Neuronal stem cell (in vitro differentiated cells): ENCODE measurements at regions not wholly inside any gene's neighbourhood (a gene's known extent, or its start where the extent isn't known, plus 50 kb on each side); places are given as distances from the start of the nearest gene placed in this dataset.

Experiments
- DNase-seq: peaks from one replicate; pipeline ENCODE4 v3.0.0-alpha.2; 2013; ENCODE audit warnings: low spot score
- H2AFZ ChIP-seq: one replicate; pipeline ENCODE4 v1.6.1; 2013; ENCODE audit warnings: mild to moderate bottlenecking, low read length, inconsistent platforms
- H2AK5ac ChIP-seq: 2 replicates; pipeline ENCODE4 v1.6.1; 2013; ENCODE audit warnings: low read depth, mild to moderate bottlenecking, inconsistent platforms, low read length, moderate library complexity, mixed read lengths
- H2BK120ac ChIP-seq: 2 replicates; pipeline ENCODE4 v1.6.1; 2013; ENCODE audit warnings: low read depth, mild to moderate bottlenecking, inconsistent platforms, low read length, moderate library complexity, mixed read lengths
- H2BK12ac ChIP-seq: one replicate; pipeline ENCODE4 v1.6.1; 2013; ENCODE audit warnings: low read length, inconsistent platforms
- H2BK15ac ChIP-seq: 2 replicates; pipeline ENCODE4 v1.6.1; 2013; ENCODE audit warnings: mild to moderate bottlenecking, low read length, inconsistent platforms, mixed read lengths
- H2BK5ac ChIP-seq: one replicate; pipeline ENCODE4 v1.6.1; 2013; ENCODE audit warnings: inconsistent platforms, mild to moderate bottlenecking, low read length, moderate library complexity
- H3K14ac ChIP-seq: one replicate; pipeline ENCODE4 v1.6.1; 2013; ENCODE audit warnings: low read length, inconsistent platforms
- H3K18ac ChIP-seq: 2 replicates; pipeline ENCODE4 v1.6.1; 2013; ENCODE audit warnings: low read length, inconsistent platforms
- H3K23ac ChIP-seq: 2 replicates; pipeline ENCODE4 v1.6.1; 2013; ENCODE audit warnings: low read depth, mild to moderate bottlenecking, mixed read lengths, low read length, inconsistent platforms; ENCODE audit not compliant: poor library complexity
- H3K27ac ChIP-seq: replicated peaks from 3 replicates; pipeline ENCODE4 v1.5.1; 2013; ENCODE audit warnings: low read length, inconsistent platforms
- H3K27me3 ChIP-seq, 3 experiments: 2 replicates each; pipeline ENCODE4 v1.6.1; 2013; ENCODE audit warnings: low read length in 3 of 3, mild to moderate bottlenecking in 2 of 3, inconsistent platforms in 1 of 3, low read depth in 1 of 3, mixed read lengths in 1 of 3, moderate library complexity in 1 of 3; ENCODE audit not compliant: control insufficient read depth in 3 of 3, insufficient read depth in 3 of 3
- H3K36me3 ChIP-seq, 2 donors: replicated peaks in 1 of 2; 2 replicates each; pipeline ENCODE4 v1.6.1; 2013; ENCODE audit warnings: low read length in 2 of 2; ENCODE audit not compliant: control insufficient read depth in 2 of 2, insufficient read depth in 2 of 2
- H3K4ac ChIP-seq: 2 replicates; pipeline ENCODE4 v1.6.1; 2013; ENCODE audit warnings: inconsistent platforms, mild to moderate bottlenecking, low read length, moderate library complexity
- H3K4me1 ChIP-seq, 2 donors: 1 replicate in 1 of 2; 2 replicates in 1 of 2; pipeline ENCODE4 v1.6.1; 2013; ENCODE audit warnings: low read length in 2 of 2, low read depth in 1 of 2; ENCODE audit not compliant: control insufficient read depth in 2 of 2, insufficient read depth in 1 of 2
- H3K4me2 ChIP-seq: one replicate; pipeline ENCODE4 v1.6.1; 2013; ENCODE audit warnings: mild to moderate bottlenecking, low read length, inconsistent platforms; ENCODE audit not compliant: insufficient read depth, poor library complexity, severe bottlenecking
- H3K4me3 ChIP-seq, 2 donors: 2 replicates each; pipeline ENCODE4 v1.5.1; 2013; ENCODE audit warnings: low read length in 2 of 2, mild to moderate bottlenecking in 2 of 2, inconsistent platforms in 1 of 2, moderate library complexity in 1 of 2
- H3K79me1 ChIP-seq: one replicate; pipeline ENCODE4 v1.6.1; 2013; ENCODE audit warnings: low read depth, mild to moderate bottlenecking, inconsistent platforms, low read length, moderate library complexity
- H3K9ac ChIP-seq: one replicate; pipeline ENCODE4 v1.6.1; 2013; ENCODE audit warnings: mild to moderate bottlenecking, low read depth, low read length, inconsistent platforms; ENCODE audit not compliant: poor library complexity
- H3K9me3 ChIP-seq, 2 donors: replicated peaks in 1 of 2; 2 replicates each; pipeline versions ENCODE3 to v1.6.1; 2013; ENCODE audit warnings: low read length in 2 of 2, mild to moderate bottlenecking in 2 of 2, inconsistent platforms in 1 of 2, low read depth in 1 of 2, mixed read lengths in 1 of 2, moderate library complexity in 1 of 2; ENCODE audit not compliant: control insufficient read depth in 2 of 2, insufficient read depth in 1 of 2
- H4K8ac ChIP-seq: one replicate; pipeline ENCODE4 v1.6.1; 2013; ENCODE audit warnings: low read depth, mild to moderate bottlenecking, inconsistent platforms, low read length, moderate library complexity
- H4K91ac ChIP-seq: one replicate; pipeline ENCODE4 v1.6.1; 2013; ENCODE audit warnings: low read length, low read depth, mild to moderate bottlenecking, inconsistent platforms; ENCODE audit not compliant: poor library complexity
- WGBS, 2 donors: extraction: QIAGEN DNeasy Blood & Tissue Kit; methylation state at CpG; one replicate each; pipeline ENCODE4 v1.1.7; 2013; ENCODE audit warnings: missing lambda C conversion rate in 2 of 2, mixed read lengths in 1 of 2; ENCODE audit not compliant: insufficient read length in 2 of 2, insufficient replicate concordance in 1 of 2; ENCODE audit errors: extremely low coverage in 2 of 2; 5-methylcytosine and 5-hydroxymethylcytosine counted together

- no peak overlapping the region for H2BK15ac ChIP-seq
- H4K8ac ChIP-seq: no peak overlapping the region
- H3K27ac ChIP-seq: no peak overlapping the region
- H3K4me1 ChIP-seq: no peaks in the 10 kb centered on the region
- no peak overlapping the region for H3K4ac ChIP-seq
- no peak overlapping the region for H2BK120ac ChIP-seq
- H3K27me3 ChIP-seq: peaks cover 0 to 4% (median 0%) of the 10 kb centered on the region in 3 experiments
- H4K91ac ChIP-seq: no peak overlapping the region
- no peak overlapping the region for H3K9ac ChIP-seq
- no peak overlapping the region for H2AK5ac ChIP-seq
- H3K36me3 ChIP-seq: no peaks in the 10 kb centered on the region
- peak overlapping the region; percentile 59 for H2AFZ ChIP-seq
- H3K18ac ChIP-seq: no peak overlapping the region
- no peak overlapping the region for H3K23ac ChIP-seq
- DNase-seq: no peak
- no peak overlapping the region for H3K4me2 ChIP-seq
- no CpG with 5 or more reads among the region's 3 CpGs for WGBS, 2 donors
- no peaks in the 10 kb centered on the region for H3K79me1 ChIP-seq
- H2BK12ac ChIP-seq: no peak overlapping the region
- H3K9me3 ChIP-seq: no peaks in the 10 kb centered on the region
- no peak overlapping the region for H3K14ac ChIP-seq
- H2BK5ac ChIP-seq: no peak overlapping the region
- H3K4me3 ChIP-seq: no peak overlapping the region
Measured at GRCh38 chr4:176005766-176006165, 59.9 kb upstream of the WDR17 start.

DNA sequence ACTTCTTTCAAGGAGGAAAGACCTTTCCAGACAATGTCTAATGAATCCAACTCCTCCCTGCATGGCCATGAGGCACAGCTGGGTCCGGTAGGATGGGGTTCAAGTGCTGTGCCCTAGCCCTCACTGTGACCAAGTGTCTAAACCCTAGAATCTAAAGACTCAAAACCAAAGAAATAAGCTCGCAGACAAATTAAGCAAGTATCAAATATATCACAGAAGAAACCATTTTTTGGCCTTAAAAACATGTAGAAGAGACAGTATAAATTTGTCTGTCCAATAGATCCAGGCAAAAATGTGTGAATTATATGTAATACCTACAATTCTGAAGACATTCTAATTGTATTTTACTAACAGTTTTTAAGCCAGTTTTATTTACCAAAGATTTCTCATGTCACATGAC lies 56.4 kb upstream of the WDR17 start:
- Histone ChIP-seq H2BK12ac (no peak overlapping the region), H2AK5ac (no peak overlapping the region), H2BK120ac (no peak overlapping the region), H3K27me3 (no peaks in the 10 kb centered on the region), H3K23ac (no peak overlapping the region), H3K4ac (no peak overlapping the region), H3K79me1 (no peaks in the 10 kb centered on the region), H3K9ac (no peak overlapping the region), H3K4me2 (no peak overlapping the region), H3K14ac (no peak overlapping the region), H4K91ac (no peak overlapping the region), H2AFZ (no peak overlapping the region), H3K4me3 (no peak overlapping the region), H2BK15ac (no peak overlapping the region), H3K4me1 (no peaks in the 10 kb centered on the region), H3K36me3 (no peaks in the 10 kb centered on the region), H2BK5ac (no peak overlapping the region), H3K27ac (no peak overlapping the region), H4K8ac (no peak overlapping the region), H3K9me3 (peaks cover 0 to 1% of the 10 kb centered on the region in 2 donors), H3K18ac (no peak overlapping the region)
- WGBS, 2 donors: no CpG with 5 or more reads among the region's 2 CpGs
- no peak for DNase-seq

DNA sequence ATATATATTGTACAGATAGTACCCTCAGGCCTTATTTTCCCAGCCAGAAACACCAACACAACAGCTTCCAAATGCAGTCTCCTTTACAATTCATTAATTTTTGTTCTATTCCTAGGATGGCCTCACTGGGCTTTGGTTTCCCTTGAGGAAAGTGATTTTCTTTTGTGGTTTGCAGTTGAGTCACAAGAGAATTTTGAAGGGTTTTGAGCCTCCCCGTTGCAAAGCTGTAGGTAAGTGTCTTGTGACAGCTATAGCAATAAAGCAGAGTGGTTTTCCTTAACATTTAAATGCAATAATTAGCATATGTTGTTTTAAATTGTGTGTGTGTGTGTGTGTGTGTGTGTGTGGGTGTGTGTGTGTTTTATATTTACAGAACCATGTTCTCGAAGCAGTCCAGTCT lies 54.1 kb upstream of the WDR17 start:
- H3K79me1 ChIP-seq: no peaks in the 10 kb centered on the region
- no peak overlapping the region for H2BK5ac ChIP-seq
- H3K14ac ChIP-seq: no peak overlapping the region
- no peak overlapping the region for H2AFZ ChIP-seq
- H3K18ac ChIP-seq: no peak overlapping the region
- no peak overlapping the region for H2BK120ac ChIP-seq
- no peak overlapping the region for H3K4ac ChIP-seq
- H2AK5ac ChIP-seq: no peak overlapping the region
- no CpG with 5 or more reads among the region's 2 CpGs for WGBS, 2 donors
- no peak overlapping the region for H3K4me2 ChIP-seq
- H3K23ac ChIP-seq: no peak overlapping the region
- H3K4me1 ChIP-seq: no peaks in the 10 kb centered on the region
- no peaks in the 10 kb centered on the region for H3K36me3 ChIP-seq
- H4K91ac ChIP-seq: no peak overlapping the region
- no peak overlapping the region for H4K8ac ChIP-seq
- H3K9me3 ChIP-seq: peaks cover 0 to 3% of the 10 kb centered on the region in 2 donors
- no peak for DNase-seq
- H3K4me3 ChIP-seq: no peak overlapping the region
- H2BK12ac ChIP-seq: no peak overlapping the region
- H3K9ac ChIP-seq: no peak overlapping the region
- no peaks in the 10 kb centered on the region for H3K27me3 ChIP-seq
- H3K27ac ChIP-seq: no peak overlapping the region
- H2BK15ac ChIP-seq: no peak overlapping the region

GRCh38 chr4:176013476-176014247 lies 52.0 kb upstream of the WDR17 start:
- no peak overlapping the region for H2BK120ac ChIP-seq
- no peak overlapping the region for H3K14ac ChIP-seq
- no peak overlapping the region for H2AK5ac ChIP-seq
- H3K4me2 ChIP-seq: no peak overlapping the region
- no peak overlapping the region for H3K4me3 ChIP-seq
- no peak overlapping the region for H3K27ac ChIP-seq
- H3K23ac ChIP-seq: no peak overlapping the region
- H3K9me3 ChIP-seq: peaks cover 0 to 3% of the 10 kb centered on the region in 2 donors
- H3K18ac ChIP-seq: no peak overlapping the region
- H3K79me1 ChIP-seq: no peaks in the 10 kb centered on the region
- WGBS, 2 donors: no CpG with 5 or more reads among the region's 8 CpGs
- no peak for DNase-seq
- H2AFZ ChIP-seq: peak overlapping the region; percentile 11
- H4K91ac ChIP-seq: no peak overlapping the region
- no peak overlapping the region for H2BK15ac ChIP-seq
- H3K36me3 ChIP-seq: no peaks in the 10 kb centered on the region
- no peak overlapping the region for H2BK5ac ChIP-seq
- H3K4me1 ChIP-seq: no peaks in the 10 kb centered on the region
- no peak overlapping the region for H2BK12ac ChIP-seq
- no peak overlapping the region for H4K8ac ChIP-seq
- no peaks in the 10 kb centered on the region for H3K27me3 ChIP-seq
- no peak overlapping the region for H3K9ac ChIP-seq
- H3K4ac ChIP-seq: no peak overlapping the region
